ENCODE measurements at regions not wholly inside any gene's neighbourhood (a gene's known extent, or its start where the extent isn't known, plus 50 kb on each side); places are given as distances from the start of the nearest gene placed in this dataset.

GRCh38 chr15:62637574-62637897, 405.0 kb upstream of the TPM1 start:
- Histone ChIP-seq H3K79me2 (ENCODE audit: control insufficient read depth, insufficient read depth, low read length) (no peaks in the 10 kb centered on the region), H3K36me3 (replicated peaks in 1 of 2; ENCODE audit: control extremely low read depth in 1 of 2, control insufficient read depth in 1 of 2, extremely low read depth in 1 of 2, insufficient read depth in 2 of 2, low read length in 1 of 2) (no peaks in the 10 kb centered on the region), H3K9me3 (ENCODE audit: control extremely low read depth in 1 of 3, control insufficient read depth in 2 of 3, insufficient read depth in 1 of 3, low read length in 2 of 3) (no peaks in the 10 kb centered on the region), H3K27ac (ENCODE audit: low read length in 2 of 2) (no peak overlapping the region), H3K4me2 (replicated peaks; ENCODE audit: low read depth, low read length, poor library complexity, severe bottlenecking) (no peak overlapping the region), H3K4me3 (ENCODE audit: control extremely low read depth in 1 of 5, extremely low read depth in 1 of 5, insufficient read depth in 1 of 5, low read depth in 2 of 5, low read length in 4 of 5) (no peak overlapping the region), H3K9ac (ENCODE audit: low read length) (no peak overlapping the region), H4K20me1 (ENCODE audit: control insufficient read depth, insufficient read depth, low read length, poor library complexity, severe bottlenecking) (no peaks in the 10 kb centered on the region), H3K4me1 (ENCODE audit: control insufficient read depth in 2 of 2, insufficient read depth in 2 of 2, low read length in 2 of 2) (no peaks in the 10 kb centered on the region), H3K27me3 (replicated peaks in 1 of 4; ENCODE audit: control extremely low read depth in 1 of 4, control insufficient read depth in 3 of 4, insufficient read depth in 4 of 4, low read length in 3 of 4) (no peaks in the 10 kb centered on the region), H2AFZ (ENCODE audit: insufficient read depth, low read depth, low read length, poor library complexity, severe bottlenecking) (no peak overlapping the region)
- no peak for ATAC-seq (ENCODE audit: low read depth)
- no peaks in the 10 kb centered on the region for H3K27me3 Mint-ChIP-seq
- TF ChIP-seq EZH2 (IDR thresholded peaks at IDR 0.05; ENCODE audit: borderline replicate concordance, insufficient read depth, low read depth, low read length, poor library complexity, severe bottlenecking) = no peak
- TF ChIP-seq CTCF (IDR thresholded peaks at IDR 0.05) = no peak
- 93% methylated on average over 5 of the region's 5 CpGs for WGBS (ENCODE audit: insufficient coverage)
- no peak overlapping the region for H3K4me3 Mint-ChIP-seq
- H3K9me3 Mint-ChIP-seq (ENCODE audit: insufficient read depth) = no peaks in the 10 kb centered on the region
- no peak for DNase-seq
- H3K4me1 Mint-ChIP-seq = no peaks in the 10 kb centered on the region
- intact Hi-C loops (cut with micrococcal nuclease) = no loop called here
- CTCF ChIA-PET = no interaction called here
- POLR2A ChIA-PET = no interaction called here
- H3K27ac Mint-ChIP-seq = no peak overlapping the region

- no peak overlapping the region for H3K9ac ChIP-seq (ENCODE audit: low read length)
- no peak overlapping the region for H3K4me2 ChIP-seq (replicated peaks; ENCODE audit: low read depth, low read length, poor library complexity, severe bottlenecking)
- H3K79me2 ChIP-seq (ENCODE audit: control insufficient read depth, insufficient read depth, low read length) = no peaks in the 10 kb centered on the region
- H3K4me1 Mint-ChIP-seq = no peaks in the 10 kb centered on the region
- ChIA-PET CTCF (no interaction called here), POLR2A (no interaction called here)
- no peaks in the 10 kb centered on the region for H3K9me3 Mint-ChIP-seq (ENCODE audit: insufficient read depth)
- no peak overlapping the region for H3K4me3 ChIP-seq (ENCODE audit: control extremely low read depth in 1 of 5, extremely low read depth in 1 of 5, insufficient read depth in 1 of 5, low read depth in 2 of 5, low read length in 4 of 5)
- no peak overlapping the region for H2AFZ ChIP-seq (ENCODE audit: insufficient read depth, low read depth, low read length, poor library complexity, severe bottlenecking)
- H3K36me3 ChIP-seq (replicated peaks in 1 of 2; ENCODE audit: control extremely low read depth in 1 of 2, control insufficient read depth in 1 of 2, extremely low read depth in 1 of 2, insufficient read depth in 2 of 2, low read length in 1 of 2) = no peaks in the 10 kb centered on the region
- H3K9me3 ChIP-seq (ENCODE audit: control extremely low read depth in 1 of 3, control insufficient read depth in 2 of 3, insufficient read depth in 1 of 3, low read length in 2 of 3) = no peaks in the 10 kb centered on the region
- no peaks in the 10 kb centered on the region for H3K4me1 ChIP-seq (ENCODE audit: control insufficient read depth in 2 of 2, insufficient read depth in 2 of 2, low read length in 2 of 2)
- no peak overlapping the region for H3K4me3 Mint-ChIP-seq
- intact Hi-C loops (cut with micrococcal nuclease) = no loop called here
- ATAC-seq (ENCODE audit: low read depth) (no peak), DNase-seq (no peak)
- TF ChIP-seq EZH2 (IDR thresholded peaks at IDR 0.05; ENCODE audit: borderline replicate concordance, insufficient read depth, low read depth, low read length, poor library complexity, severe bottlenecking) (no peak), CTCF (IDR thresholded peaks at IDR 0.05) (no peak)
- no peaks in the 10 kb centered on the region for H3K27me3 Mint-ChIP-seq
- no peaks in the 10 kb centered on the region for H4K20me1 ChIP-seq (ENCODE audit: control insufficient read depth, insufficient read depth, low read length, poor library complexity, severe bottlenecking)
- WGBS (ENCODE audit: insufficient coverage) = 98% methylated on average over 6 of the region's 8 CpGs
- H3K27me3 ChIP-seq (replicated peaks in 1 of 4; ENCODE audit: control extremely low read depth in 1 of 4, control insufficient read depth in 3 of 4, insufficient read depth in 4 of 4, low read length in 3 of 4) = no peaks in the 10 kb centered on the region
- H3K27ac ChIP-seq (ENCODE audit: low read length in 2 of 2) = no peak overlapping the region
- H3K27ac Mint-ChIP-seq = no peak overlapping the region
Measured at GRCh38 chr15:62637950-62638619, 404.5 kb upstream of the TPM1 start.

Data from B cell (primary cell).